HL-60 (cell line): ENCODE measurements at regions not wholly inside any gene's neighbourhood (a gene's known extent, or its start where the extent isn't known, plus 50 kb on each side); places are given as distances from the start of the nearest gene placed in this dataset.

Experiments used
- CTCF ChIP-seq: IDR thresholded peaks from one replicate; pipeline ENCODE4 v1.5.1; 2011; ENCODE audit warnings: low read length, control low read depth, inconsistent platforms; ENCODE audit not compliant: insufficient read depth
- GABPA ChIP-seq: IDR thresholded peaks from 2 replicates; pipeline ENCODE4 v1.6.1; 2012; ENCODE audit warnings: low read depth
- POLR2AphosphoS5 ChIP-seq: IDR thresholded peaks from 2 replicates; pipeline ENCODE4 v1.6.1; 2012; ENCODE audit warnings: low read depth
- REST ChIP-seq: IDR thresholded peaks from 2 replicates; pipeline ENCODE4 v1.6.1; 2012; ENCODE audit warnings: low read depth; ENCODE audit not compliant: insufficient replicate concordance
- SPI1 ChIP-seq: IDR thresholded peaks from 2 replicates; pipeline ENCODE4 v1.6.1; 2012; ENCODE audit warnings: low read depth, mild to moderate bottlenecking, borderline replicate concordance

- TF ChIP-seq CTCF, result no peak
- no peak for TF ChIP-seq GABPA
- TF ChIP-seq POLR2AphosphoS5, result no peak
- no peak for TF ChIP-seq SPI1
- no peak for TF ChIP-seq REST
Observed at GRCh38 chr4:36502350-36502749, 220.9 kb downstream of the DTHD1 start.
